A673 (cell line): ENCODE measurements at regions not wholly inside any gene's neighbourhood (a gene's known extent, or its start where the extent isn't known, plus 50 kb on each side); places are given as distances from the start of the nearest gene placed in this dataset.

Experiments used
- BruUV-seq: library from RNA; stranded (reverse); fragments of 400-500 nt; replicated peaks from 2 replicates; lab custom pipeline; 2021; lab: Mats Ljungman, UMichigan
- CTCF ChIA-PET: fragments of 300-600 bp; sonication (Branson Sonifier 250); formaldehyde crosslinking; loops from one replicate; lab custom pipeline; 2022; ENCODE audit warnings: antibody characterized with exemption; lab: Charles Lee
- POLR2A ChIA-PET: fragments of 300-600 bp; sonication (Branson Sonifier 250); formaldehyde crosslinking; loops from one replicate; lab custom pipeline; 2022; ENCODE audit warnings: antibody characterized with exemption; ENCODE audit not compliant: low non-redundant PET; lab: Charles Lee
- DNase-seq: peaks from one replicate; pipeline ENCODE4 v3.0.0-alpha.2; 2015; ENCODE audit warnings: low spot score
- H3K27ac ChIP-seq: fragments of 200-600 bp; sonication (generic); 2 replicates; pipeline ENCODE4 v1.5.1; 2016; ENCODE audit warnings: mixed run types, low read depth, mild to moderate bottlenecking, mixed read lengths, antibody characterized with exemption, low read length; ENCODE audit not compliant: poor library complexity, severe bottlenecking
- H3K27me3 ChIP-seq: fragments of 200-600 bp; sonication (generic); replicated peaks from 2 replicates; pipeline ENCODE4 v1.6.1; 2017; ENCODE audit warnings: mixed run types, low read depth, mild to moderate bottlenecking, mixed read lengths, antibody characterized with exemption, low read length; ENCODE audit not compliant: insufficient read depth, poor library complexity
- H3K36me3 ChIP-seq: fragments of 200-600 bp; sonication (generic); 2 replicates; pipeline ENCODE4 v1.6.1; 2016; ENCODE audit warnings: mixed run types, mild to moderate bottlenecking, mixed read lengths, antibody characterized with exemption, low read length; ENCODE audit not compliant: insufficient read depth, poor library complexity, severe bottlenecking
- H3K4me1 ChIP-seq: fragments of 200-600 bp; sonication (generic); 2 replicates; pipeline ENCODE4 v1.6.1; 2017; ENCODE audit warnings: mixed run types, mild to moderate bottlenecking, mixed read lengths, antibody characterized with exemption, low read length; ENCODE audit not compliant: insufficient read depth, poor library complexity, severe bottlenecking
- H3K4me3 ChIP-seq: fragments of 200-600 bp; sonication (generic); 2 replicates; pipeline ENCODE4 v1.5.1; 2016; ENCODE audit warnings: low read depth, mixed run types, mild to moderate bottlenecking, mixed read lengths, low read length; ENCODE audit not compliant: poor library complexity, severe bottlenecking
- H3K9me3 ChIP-seq: fragments of 200-600 bp; sonication (generic); 2 replicates; pipeline ENCODE4 v1.6.1; 2016; ENCODE audit warnings: mixed run types, low read depth, mild to moderate bottlenecking, mixed read lengths, antibody characterized with exemption, low read length; ENCODE audit not compliant: poor library complexity, severe bottlenecking
- CTCF ChIP-seq: fragments of 300-800, 200-600 bp; sonication (generic); conservative IDR thresholded peaks from 2 replicates; pipeline ENCODE4 v1.5.1; 2017; ENCODE audit warnings: low read depth, mild to moderate bottlenecking, antibody characterized with exemption, low read length, moderate library complexity, mixed read lengths
- EZH2 ChIP-seq: fragments of 200-600 bp; sonication (generic); IDR thresholded peaks from 2 replicates; pipeline ENCODE4 v1.6.1; 2017; ENCODE audit warnings: borderline replicate concordance, low read depth, mild to moderate bottlenecking, mixed read lengths, antibody characterized with exemption, low read length; ENCODE audit not compliant: poor library complexity, severe bottlenecking
- intact Hi-C: fragments of 100-400 bp; cut with micrococcal nuclease; formaldehyde crosslinking; loops from one replicate; pipeline ENCODE4 v1.10.0; 2022; ENCODE audit not compliant: unreplicated experiment

GRCh38 chr3:26104851-26105251 lies 315.0 kb downstream of the OXSM start:
- no peak overlapping the region for H3K4me3 ChIP-seq
- no peak for DNase-seq
- no peak overlapping the region for H3K27ac ChIP-seq
- no peak for TF ChIP-seq EZH2
- TF ChIP-seq CTCF: no peak
- H3K4me1 ChIP-seq: no peaks in the 10 kb centered on the region
- no peaks in the 10 kb centered on the region for H3K36me3 ChIP-seq
- POLR2A ChIA-PET: no interaction called here
- CTCF ChIA-PET: no interaction called here
- H3K27me3 ChIP-seq: no peaks in the 10 kb centered on the region
- no TSS peak for BruUV-seq
- intact Hi-C loops: no loop called here
- peaks cover 3% of the 10 kb centered on the region for H3K9me3 ChIP-seq

- CTCF ChIA-PET: no interaction called here
- no peaks in the 10 kb centered on the region for H3K36me3 ChIP-seq
- TF ChIP-seq CTCF (no peak), EZH2 (no peak)
- H3K4me3 ChIP-seq: no peak overlapping the region
- BruUV-seq: no TSS peak
- POLR2A ChIA-PET: no interaction called here
- intact Hi-C loops: no loop called here
- H3K27ac ChIP-seq: no peak overlapping the region
- H3K4me1 ChIP-seq: no peaks in the 10 kb centered on the region
- no peaks in the 10 kb centered on the region for H3K27me3 ChIP-seq
- H3K9me3 ChIP-seq: peaks cover 3% of the 10 kb centered on the region
- no peak for DNase-seq
These were observed 315.4 kb downstream of the OXSM start for GRCh38 chr3:26105261-26105660.

GRCh38 chr3:26106228-26106627 lies 316.3 kb downstream of the OXSM start:
- DNase-seq: no peak
- Histone ChIP-seq H3K4me3 (no peak overlapping the region), H3K27ac (no peak overlapping the region), H3K4me1 (no peaks in the 10 kb centered on the region), H3K36me3 (no peaks in the 10 kb centered on the region), H3K27me3 (no peaks in the 10 kb centered on the region), H3K9me3 (peaks cover 3% of the 10 kb centered on the region)
- CTCF ChIA-PET: interaction anchor here (0.6 kb wide), 1 partner anchor 10 kb away, joined by 6 read pairs; no protein-coding TSS in a partner anchor
- no TSS peak for BruUV-seq
- no peak for TF ChIP-seq EZH2
- no peak for TF ChIP-seq CTCF
- POLR2A ChIA-PET: interaction anchor here (0.6 kb wide), 1 partner anchor 12 kb away, joined by 3 read pairs; no protein-coding TSS in a partner anchor
- intact Hi-C loops: no loop called here
